Epithelial cell of prostate (primary cell): ENCODE measurements at regions not wholly inside any gene's neighbourhood (a gene's known extent, or its start where the extent isn't known, plus 50 kb on each side); places are given as distances from the start of the nearest gene placed in this dataset.

Experiments
- DNase-seq: peaks from one replicate; pipeline ENCODE4 v3.0.0-alpha.2; 2011; ENCODE audit warnings: low read depth, low spot score
- H3K27ac ChIP-seq: fragments of 450-650 bp; 2 replicates; pipeline ENCODE4 v1.5.1; 2017; ENCODE audit warnings: mild to moderate bottlenecking

- no peak for DNase-seq
- no peak overlapping the region for H3K27ac ChIP-seq
These were observed 301.0 kb upstream of the KLHL29 start for GRCh38 chr2:23083966-23084365.

- no peak for DNase-seq
- no peak overlapping the region for H3K27ac ChIP-seq
These were observed 294.0 kb upstream of the KLHL29 start for GRCh38 chr2:23091019-23091418.

- DNase-seq, result no peak
- no peak overlapping the region for H3K27ac ChIP-seq
These were observed 293.1 kb upstream of the KLHL29 start for GRCh38 chr2:23091900-23092299.

GRCh38 chr2:23092831-23093230 lies 292.1 kb upstream of the KLHL29 start:
- no peak for DNase-seq
- H3K27ac ChIP-seq, result no peak overlapping the region

GRCh38 chr2:23093513-23093912 lies 291.5 kb upstream of the KLHL29 start:
- no peak for DNase-seq
- H3K27ac ChIP-seq, result no peak overlapping the region

DNA sequence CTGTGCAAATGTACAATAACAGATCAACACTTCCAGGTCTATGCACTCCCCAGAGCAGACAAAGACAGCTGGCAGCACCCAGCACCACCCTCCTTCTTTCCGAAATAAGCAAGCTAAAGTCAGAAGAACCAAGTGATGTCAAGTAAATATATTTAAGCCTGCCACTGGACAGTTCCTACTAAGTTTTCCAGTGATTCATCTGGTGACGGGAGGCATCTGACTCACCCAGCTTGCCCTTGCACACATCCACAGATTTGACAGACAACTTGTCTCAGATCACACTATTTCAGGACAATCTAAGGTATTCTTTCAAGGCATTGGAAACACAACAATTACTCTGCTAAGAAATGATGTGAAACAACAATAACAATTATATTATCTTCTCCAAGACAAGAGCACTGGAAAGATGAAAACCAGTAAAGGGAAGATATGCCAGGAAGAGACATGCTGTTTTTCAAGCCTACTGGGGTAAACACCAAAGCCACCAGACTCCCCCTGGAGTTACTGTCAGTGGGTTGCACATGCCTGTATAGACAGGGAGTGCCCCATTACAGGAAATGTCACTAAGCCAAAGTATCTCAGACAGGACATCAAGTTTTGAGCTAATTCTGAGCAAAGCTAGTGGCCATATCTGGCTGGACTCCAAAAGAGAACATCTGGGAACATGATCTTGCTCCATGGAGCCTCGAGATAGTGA lies 287.9 kb upstream of the KLHL29 start:
- DNase-seq, result no peak
- H3K27ac ChIP-seq, result no peak overlapping the region

- DNase-seq, result no peak
- no peak overlapping the region for H3K27ac ChIP-seq
These were observed 284.6 kb upstream of the KLHL29 start for GRCh38 chr2:23100406-23100805.

DNA sequence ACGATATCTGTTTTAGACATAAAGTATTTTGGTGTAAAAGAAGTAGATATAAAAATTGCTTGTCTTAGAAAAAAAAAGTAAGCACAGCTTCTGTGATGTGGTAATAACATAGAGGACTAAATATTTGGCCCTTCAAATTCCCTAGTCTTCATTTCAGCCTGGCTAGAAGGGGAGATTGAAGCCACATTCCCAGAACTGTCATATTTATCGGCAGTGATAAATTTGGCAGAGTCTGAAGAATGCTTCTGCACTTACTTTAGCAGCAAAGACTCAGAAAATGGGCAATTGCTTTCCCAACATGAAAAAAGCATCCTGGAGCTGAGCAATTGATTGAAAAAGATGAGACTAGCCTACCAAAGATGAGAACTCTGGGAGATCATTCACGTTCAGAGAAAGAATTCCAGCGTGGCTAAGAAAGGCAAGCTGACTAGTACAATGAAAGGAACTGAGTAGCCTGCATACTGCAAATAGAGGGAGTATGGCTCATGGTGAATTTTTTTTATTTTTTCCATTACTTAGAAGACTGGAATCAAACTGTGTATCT lies 278.7 kb upstream of the KLHL29 start:
- DNase-seq, result no peak
- no peak overlapping the region for H3K27ac ChIP-seq

GRCh38 chr2:23107327-23107941 lies 277.5 kb upstream of the KLHL29 start:
- no peak overlapping the region for H3K27ac ChIP-seq
- DNase-seq, result no peak

DNA sequence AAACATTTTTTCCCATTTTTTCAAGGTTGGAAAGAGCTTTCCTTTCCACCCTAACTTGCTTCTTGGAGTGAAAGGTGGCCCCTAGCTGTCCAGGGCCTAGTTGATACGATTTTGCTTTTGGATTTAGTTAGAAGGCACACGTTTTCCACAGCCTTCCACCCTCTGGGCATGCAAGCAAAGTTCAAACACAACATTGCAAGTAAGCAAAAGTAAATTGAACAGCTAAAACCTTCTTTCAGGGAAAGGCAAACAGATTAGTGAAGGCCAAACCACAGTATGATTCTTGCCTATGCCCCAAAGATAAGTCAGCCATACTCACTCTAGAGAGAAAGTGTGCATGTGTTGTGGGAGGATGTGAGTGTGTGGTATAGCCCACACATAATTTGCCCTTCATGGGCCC lies 273.7 kb upstream of the KLHL29 start:
- no peak for DNase-seq
- no peak overlapping the region for H3K27ac ChIP-seq

- no peak for DNase-seq
These were observed 272.5 kb upstream of the KLHL29 start for GRCh38 chr2:23112517-23112916.

GRCh38 chr2:23114299-23114698 lies 270.7 kb upstream of the KLHL29 start:
- H3K27ac ChIP-seq, result no peak overlapping the region
- DNase-seq, result no peak

More at GRCh38 chr2:23112517-23112916, 272.5 kb upstream of the KLHL29 start:
- H3K27ac ChIP-seq, result no peak overlapping the region

DNA sequence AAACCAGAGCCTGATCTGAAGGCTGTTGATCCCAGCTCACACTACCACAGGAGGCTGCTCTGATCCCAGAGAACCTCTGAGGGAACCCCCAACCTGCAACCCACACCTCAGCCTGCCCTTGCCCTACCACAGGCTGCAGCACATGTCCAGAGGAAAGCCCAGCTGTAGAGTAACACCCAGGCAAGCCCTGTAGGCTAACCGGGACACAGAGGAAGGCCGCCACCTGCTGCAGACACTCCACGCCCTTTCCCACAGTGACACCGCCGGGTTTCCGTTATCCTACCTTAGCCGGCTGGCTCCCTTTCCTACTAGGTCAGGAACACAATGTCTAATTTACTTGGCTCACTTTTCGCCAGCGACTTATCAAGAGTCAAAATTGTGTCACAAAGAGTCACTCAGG lies 266.7 kb upstream of the KLHL29 start:
- no peak overlapping the region for H3K27ac ChIP-seq

DNA sequence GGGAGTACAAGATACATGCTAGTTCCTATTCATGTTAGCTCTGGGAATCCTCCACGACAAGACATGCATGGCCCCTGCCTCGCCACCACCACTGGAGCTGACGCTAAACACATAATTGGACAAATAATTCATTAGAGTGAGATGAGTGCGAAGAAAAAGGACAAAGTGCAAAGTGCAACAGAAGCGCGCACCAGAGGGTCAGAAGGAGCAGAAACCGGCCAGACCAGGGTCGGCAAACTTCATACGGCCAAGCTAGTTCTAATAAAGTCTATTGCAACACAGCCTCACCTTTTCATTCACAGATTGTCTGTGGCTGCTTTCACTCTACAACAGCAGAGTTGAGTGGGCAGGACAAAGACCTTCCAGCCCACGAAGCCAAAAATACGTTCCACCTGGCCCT lies 266.1 kb upstream of the KLHL29 start:
- DNase-seq, result no peak
- H3K27ac ChIP-seq, result no peak overlapping the region

More for the DNA sequence above, 266.7 kb upstream of the KLHL29 start:
- DNase-seq, result no peak

DNA sequence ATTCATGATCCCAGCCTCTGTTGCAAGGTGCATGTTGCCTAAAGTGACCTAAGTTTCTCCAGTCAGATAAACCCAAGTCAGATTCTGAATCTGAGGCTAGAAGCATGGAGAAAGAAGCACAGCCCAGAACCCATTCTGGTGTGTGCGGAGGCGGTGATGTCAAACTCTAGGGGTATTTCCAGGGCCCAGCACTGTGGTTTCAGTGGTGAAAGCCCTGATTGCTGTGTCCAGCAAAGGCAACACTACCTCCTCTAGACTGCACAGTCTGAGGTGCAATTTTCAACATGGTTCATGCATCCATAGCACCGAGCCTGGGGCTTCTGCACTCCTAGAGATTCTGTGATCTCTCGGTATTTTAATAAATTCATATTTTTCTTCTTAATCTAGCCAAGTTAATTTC lies 264.8 kb upstream of the KLHL29 start:
- H3K27ac ChIP-seq, result no peak overlapping the region
- DNase-seq, result no peak

DNA sequence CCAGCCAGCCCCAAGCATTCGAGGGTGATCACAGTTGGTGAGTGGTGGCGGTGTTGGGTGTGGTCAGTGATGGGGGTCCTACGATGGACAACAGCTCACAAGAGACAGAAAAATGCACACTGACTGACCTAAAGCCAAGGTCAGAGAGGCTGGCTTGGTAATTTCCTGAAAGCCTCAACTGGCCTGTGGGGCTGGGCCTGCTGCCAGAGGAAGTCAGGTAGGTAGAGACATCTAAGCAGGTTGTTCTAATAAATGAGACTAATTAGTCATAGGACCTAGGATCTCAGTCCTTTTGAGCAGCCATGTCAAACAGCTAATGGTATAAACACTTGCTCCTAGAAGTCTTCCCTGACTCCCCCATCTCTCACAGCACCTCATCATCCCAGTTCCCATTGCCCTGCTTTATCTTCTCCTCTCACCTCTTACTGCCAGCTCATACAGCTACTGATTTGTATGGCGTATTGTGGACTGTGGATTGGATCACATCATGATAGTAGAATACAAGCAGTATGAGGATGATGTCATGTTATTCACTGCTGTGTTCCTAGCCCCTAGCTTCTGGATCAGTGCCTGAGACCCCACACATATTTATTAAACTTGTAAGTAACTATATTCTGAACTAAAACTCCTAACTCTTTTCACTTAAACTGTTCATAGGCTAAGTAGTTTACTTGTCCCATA lies 262.9 kb upstream of the KLHL29 start:
- no peak overlapping the region for H3K27ac ChIP-seq
- no peak for DNase-seq

- H3K27ac ChIP-seq, result no peak overlapping the region
- no peak for DNase-seq
These were observed 262.2 kb upstream of the KLHL29 start for GRCh38 chr2:23122681-23123215.

DNA sequence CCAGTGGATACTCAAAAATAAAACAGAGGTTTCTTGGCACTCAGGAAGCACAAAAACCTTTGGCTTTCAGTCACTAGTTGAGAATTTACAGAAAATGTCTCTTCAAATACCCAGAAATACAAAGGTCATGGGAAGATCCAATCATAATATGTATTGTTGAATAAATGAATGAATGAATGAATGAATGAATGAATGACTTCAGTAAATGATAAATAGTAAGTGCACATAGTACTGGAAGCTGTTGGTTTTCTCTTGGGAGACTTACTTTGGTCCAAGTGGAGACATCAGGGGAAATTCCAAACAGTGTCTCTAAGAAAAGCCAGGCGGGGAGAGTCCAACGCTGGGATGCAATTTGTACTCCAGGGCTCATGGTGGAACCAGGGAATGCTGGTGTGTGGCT lies 261.3 kb upstream of the KLHL29 start:
- H3K27ac ChIP-seq, result no peak overlapping the region
- DNase-seq, result no peak

- H3K27ac ChIP-seq, result no peak overlapping the region
- DNase-seq, result no peak
These were observed 260.7 kb upstream of the KLHL29 start for GRCh38 chr2:23124214-23124750.

DNA sequence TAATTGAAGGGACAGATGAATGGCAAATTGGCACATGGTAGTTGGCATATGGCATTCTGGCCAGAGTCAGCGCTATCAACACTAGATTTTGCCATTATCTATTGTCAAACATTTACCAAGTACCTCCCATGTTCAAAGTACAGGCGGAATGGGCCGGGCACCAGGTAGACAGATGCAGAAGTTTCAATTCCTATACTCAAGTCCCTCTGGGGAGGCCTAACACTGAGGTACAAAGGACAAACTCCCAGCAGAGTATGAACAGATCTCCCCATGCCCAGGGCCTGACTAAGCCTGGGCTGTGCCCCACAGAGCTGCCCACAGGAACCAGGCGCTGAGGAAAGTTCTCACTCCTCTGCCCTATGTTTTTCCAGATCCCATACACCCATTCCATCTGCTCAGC lies 257.5 kb upstream of the KLHL29 start:
- no peak for DNase-seq
- H3K27ac ChIP-seq, result no peak overlapping the region
